Suprapubic skin (tissue), 4 donors: ENCODE measurements at regions not wholly inside any gene's neighbourhood (a gene's known extent, or its start where the extent isn't known, plus 50 kb on each side); places are given as distances from the start of the nearest gene placed in this dataset.

Experiments used
- EP300 ChIP-seq: sonication (generic); formaldehyde crosslinking; IDR thresholded peaks from one replicate; pipeline ENCODE4 v1.6.1; 2017; ENCODE audit warnings: antibody characterized with exemption
- POLR2A ChIP-seq, 2 donors: fragments of 450-650 bp; IDR thresholded peaks; one replicate each; pipeline ENCODE4 v1.6.1; 2017; ENCODE audit warnings: antibody characterized with exemption in 2 of 2, mild to moderate bottlenecking in 2 of 2, moderate library complexity in 2 of 2
- POLR2AphosphoS5 ChIP-seq, 3 donors: sonication (generic); formaldehyde crosslinking; IDR thresholded peaks; one replicate each; pipeline ENCODE4 v1.6.1; 2017; ENCODE audit warnings: antibody characterized with exemption in 3 of 3
- TF ChIP-seq, protein P1 (sequence below), 2 donors: fragments of 200-600 bp in 1 of 2; fragments of 450-650 bp in 1 of 2; sonication (generic) in 1 of 2; IDR thresholded peaks; one replicate each; pipeline ENCODE4 v1.5.1; 2016 to 2019; ENCODE audit warnings: antibody characterized with exemption in 2 of 2, mild to moderate bottlenecking in 1 of 2, moderate library complexity in 1 of 2

DNA sequence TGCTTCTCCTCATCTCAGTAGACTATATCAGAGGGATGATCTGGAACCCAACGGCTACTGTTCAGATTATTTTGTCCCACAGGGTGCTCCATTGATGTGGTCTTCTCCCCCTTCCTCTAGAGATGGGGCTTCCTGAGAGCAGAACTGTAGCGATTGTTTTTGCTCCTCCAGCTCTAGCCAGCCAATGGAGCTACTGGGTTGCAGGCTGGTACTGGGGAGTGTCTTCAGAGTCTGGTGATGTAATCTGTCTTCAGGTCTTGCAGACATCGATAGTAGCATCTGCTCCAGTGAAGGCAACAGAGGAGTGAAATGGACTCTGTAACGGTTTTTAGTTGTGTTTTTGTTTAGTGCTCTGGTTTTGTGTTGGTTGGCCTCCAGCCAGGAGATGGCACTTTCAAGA, 621.9 kb downstream of the RNF144A start:
- TF ChIP-seq POLR2A (IDR thresholded peaks at IDR 0.05) (no peak), EP300 (no peak), POLR2AphosphoS5 (IDR thresholded peaks at IDR 0.05) (no peak)
- TF ChIP-seq, protein P1, sequence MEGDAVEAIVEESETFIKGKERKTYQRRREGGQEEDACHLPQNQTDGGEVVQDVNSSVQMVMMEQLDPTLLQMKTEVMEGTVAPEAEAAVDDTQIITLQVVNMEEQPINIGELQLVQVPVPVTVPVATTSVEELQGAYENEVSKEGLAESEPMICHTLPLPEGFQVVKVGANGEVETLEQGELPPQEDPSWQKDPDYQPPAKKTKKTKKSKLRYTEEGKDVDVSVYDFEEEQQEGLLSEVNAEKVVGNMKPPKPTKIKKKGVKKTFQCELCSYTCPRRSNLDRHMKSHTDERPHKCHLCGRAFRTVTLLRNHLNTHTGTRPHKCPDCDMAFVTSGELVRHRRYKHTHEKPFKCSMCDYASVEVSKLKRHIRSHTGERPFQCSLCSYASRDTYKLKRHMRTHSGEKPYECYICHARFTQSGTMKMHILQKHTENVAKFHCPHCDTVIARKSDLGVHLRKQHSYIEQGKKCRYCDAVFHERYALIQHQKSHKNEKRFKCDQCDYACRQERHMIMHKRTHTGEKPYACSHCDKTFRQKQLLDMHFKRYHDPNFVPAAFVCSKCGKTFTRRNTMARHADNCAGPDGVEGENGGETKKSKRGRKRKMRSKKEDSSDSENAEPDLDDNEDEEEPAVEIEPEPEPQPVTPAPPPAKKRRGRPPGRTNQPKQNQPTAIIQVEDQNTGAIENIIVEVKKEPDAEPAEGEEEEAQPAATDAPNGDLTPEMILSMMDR (IDR thresholded peaks at IDR 0.05), result no peak
